HCT116 (cell line): ENCODE measurements at regions not wholly inside any gene's neighbourhood (a gene's known extent, or its start where the extent isn't known, plus 50 kb on each side); places are given as distances from the start of the nearest gene placed in this dataset.

Source experiments
- ATAC-seq: fragments of 200-7000 bp; cut with Tn5 transposase; 2 replicates; pipeline ENCODE4 v1.9.1; 2020; ENCODE audit warnings: mild to moderate bottlenecking, moderate library complexity
- BruUV-seq: library from RNA; stranded (reverse); fragments of 400-500 nt; replicated peaks from 2 replicates; lab custom pipeline; 2021; lab: Mats Ljungman, UMichigan
- CTCF ChIA-PET: fragments of 300-600 bp; sonication (Branson Sonifier 250); formaldehyde crosslinking; loops from one replicate; lab custom pipeline; 2021; ENCODE audit warnings: antibody characterized with exemption; lab: Charles Lee
- POLR2A ChIA-PET: fragments of 300-600, 350-600 bp; sonication (Branson Sonifier 250); formaldehyde crosslinking; loops from one replicate; lab custom pipeline; 2021; ENCODE audit warnings: antibody characterized with exemption; lab: Charles Lee
- RAD21 ChIA-PET, 2 experiments: fragments of 300-600 bp; sonication (Branson Sonifier 250); formaldehyde crosslinking; loops; one replicate each; lab custom pipeline; 2023; ENCODE audit warnings: low total read pairs in 2 of 2; ENCODE audit not compliant: uncharacterized antibody in 2 of 2, unreplicated experiment in 2 of 2, low non-redundant PET in 1 of 2; lab: Charles Lee
- DNase-seq: peaks from one replicate; pipeline ENCODE4 v3.0.0-alpha.2; 2010; ENCODE audit warnings: low read depth, low spot score
- H2AFZ ChIP-seq: fragments of 200-600 bp; shearing (Covaris generic), sonication (generic); 2 replicates; pipeline ENCODE4 v1.6.1; 2017; ENCODE audit warnings: low read depth, mixed run types, mixed read lengths, antibody characterized with exemption, low read length; ENCODE audit not compliant: poor library complexity, severe bottlenecking
- H3K27ac ChIP-seq: 2 replicates; pipeline ENCODE4 v1.5.1; 2012; ENCODE audit warnings: low read depth, low read length
- H3K27me3 ChIP-seq: fragments of 200-600 bp; sonication (generic); 2 replicates; pipeline ENCODE4 v1.6.1; 2016; ENCODE audit warnings: mixed run types, low read length, mixed read lengths; ENCODE audit not compliant: insufficient read depth
- H3K36me3 ChIP-seq, 2 experiments: fragments of 200-500 bp in 1 of 2; fragments of 200-600 bp in 1 of 2; sonication (Bioruptor generic) in 1 of 2; sonication (generic) in 1 of 2; 2 replicates each; pipeline versions ENCODE4 v1.5.1 to v1.6.1; 2014 to 2016; ENCODE audit warnings: low read length in 2 of 2, inconsistent platforms in 1 of 2, mixed read lengths in 1 of 2, mixed run types in 1 of 2; ENCODE audit not compliant: insufficient read depth in 2 of 2, control insufficient read depth in 1 of 2
- H3K4me1 ChIP-seq, 2 experiments: fragments of 200-600 bp in 1 of 2; sonication (generic) in 1 of 2; 2 replicates each; pipeline versions ENCODE4 v1.5.1 to v1.6.1; 2012 to 2017; ENCODE audit warnings: low read length in 2 of 2, inconsistent platforms in 1 of 2, mild to moderate bottlenecking in 1 of 2, mixed read lengths in 1 of 2, mixed run types in 1 of 2, moderate library complexity in 1 of 2; ENCODE audit not compliant: insufficient read depth in 2 of 2, control insufficient read depth in 1 of 2
- H3K4me2 ChIP-seq: fragments of 200-600 bp; sonication (generic); 2 replicates; pipeline ENCODE4 v1.6.1; 2017; ENCODE audit warnings: mixed run types, low read length, mixed read lengths
- H3K4me3 ChIP-seq, 2 experiments: fragments of 200-600 bp in 1 of 2; sonication (generic) in 1 of 2; replicated peaks in 1 of 2; 2 replicates each; pipeline ENCODE4 v1.5.1; 2011 to 2016; ENCODE audit warnings: low read length in 2 of 2, control low read depth in 1 of 2, low read depth in 1 of 2, mild to moderate bottlenecking in 1 of 2, mixed read lengths in 1 of 2, mixed run types in 1 of 2
- H3K79me2 ChIP-seq: fragments of 200-600 bp; sonication (generic); 2 replicates; pipeline ENCODE4 v1.6.1; 2017; ENCODE audit warnings: mild to moderate bottlenecking, mixed run types, low read length, moderate library complexity, mixed read lengths; ENCODE audit not compliant: insufficient read depth
- H3K9ac ChIP-seq: fragments of 200-600 bp; sonication (generic); 2 replicates; pipeline ENCODE4 v1.6.1; 2016; ENCODE audit warnings: low read length, mixed read lengths
- H3K9me2 ChIP-seq: fragments of 200-600 bp; sonication (generic), shearing (Covaris generic); 2 replicates; pipeline ENCODE4 v1.6.1; 2017; ENCODE audit warnings: mixed run types, mild to moderate bottlenecking, moderate library complexity; ENCODE audit not compliant: insufficient read depth
- H3K9me3 ChIP-seq, 2 experiments: fragments of 200-500 bp in 1 of 2; fragments of 200-600 bp in 1 of 2; sonication (Bioruptor generic) in 1 of 2; sonication (generic) in 1 of 2; 2 replicates each; pipeline ENCODE4 v1.6.1; 2014 to 2017; ENCODE audit warnings: low read length in 2 of 2, mixed read lengths in 2 of 2, inconsistent platforms in 1 of 2, low read depth in 1 of 2, mild to moderate bottlenecking in 1 of 2, mixed run types in 1 of 2, moderate library complexity in 1 of 2; ENCODE audit not compliant: control insufficient read depth in 1 of 2, insufficient read depth in 1 of 2
- H4K20me1 ChIP-seq: fragments of 200-600 bp; sonication (generic), shearing (Covaris generic); 2 replicates; pipeline ENCODE4 v1.6.1; 2017; ENCODE audit warnings: mixed run types, mild to moderate bottlenecking, moderate library complexity; ENCODE audit not compliant: insufficient read depth
- CBX3 ChIP-seq: IDR thresholded peaks from 2 replicates; pipeline ENCODE4 v1.6.1; 2012; ENCODE audit warnings: low read depth
- CEBPB ChIP-seq: IDR thresholded peaks from 2 replicates; pipeline ENCODE4 v1.6.1; 2012; ENCODE audit warnings: low read depth
- CTCF ChIP-seq, 3 experiments: fragments of 200-600 bp in 1 of 3; sonication (generic) in 1 of 3; IDR thresholded peaks in 2 of 3; conservative IDR thresholded peaks in 1 of 3; 2 replicates each; pipeline ENCODE4 v1.5.1; 2012 to 2017; ENCODE audit warnings: low read depth in 2 of 3, low read length in 2 of 3, antibody characterized with exemption in 1 of 3, borderline replicate concordance in 1 of 3, control low read depth in 1 of 3, mild to moderate bottlenecking in 1 of 3, mixed read lengths in 1 of 3, mixed run types in 1 of 3, moderate library complexity in 1 of 3; ENCODE audit not compliant: insufficient read depth in 1 of 3
- EZH2phosphoT487 ChIP-seq: fragments of 200-600 bp; IDR thresholded peaks from 2 replicates; pipeline ENCODE4 v1.6.1; 2018; ENCODE audit warnings: antibody characterized with exemption, borderline replicate concordance
- FOSL1 ChIP-seq: IDR thresholded peaks from 2 replicates; pipeline ENCODE4 v1.6.1; 2012; ENCODE audit warnings: low read depth
- POLR2AphosphoS5 ChIP-seq: IDR thresholded peaks from 2 replicates; pipeline ENCODE4 v1.6.1; 2011; ENCODE audit warnings: mild to moderate bottlenecking, low read depth, low read length, moderate library complexity
- RAD21 ChIP-seq: IDR thresholded peaks from 2 replicates; pipeline ENCODE4 v1.6.1; 2012; ENCODE audit warnings: low read depth, mild to moderate bottlenecking
- SIN3A ChIP-seq: IDR thresholded peaks from 2 replicates; pipeline ENCODE4 v1.6.1; 2012; ENCODE audit warnings: low read depth
- SP1 ChIP-seq: IDR thresholded peaks from 2 replicates; pipeline ENCODE4 v1.6.1; 2012; ENCODE audit warnings: low read depth
- YY1 ChIP-seq: IDR thresholded peaks from 2 replicates; pipeline ENCODE4 v1.6.1; 2011; ENCODE audit warnings: low read length, low read depth, moderate library complexity, mild to moderate bottlenecking; ENCODE audit not compliant: insufficient replicate concordance; ENCODE audit errors: extremely low read depth
- ZFX ChIP-seq: fragments of 450-650 bp; IDR thresholded peaks from 2 replicates; pipeline ENCODE4 v1.6.1; 2017
- intact Hi-C: fragments of 100-400 bp; cut with micrococcal nuclease; formaldehyde crosslinking; loops from 2 replicates; pipeline ENCODE4 v1.10.0; 2022
- TF ChIP-seq, protein P1 (sequence below): IDR thresholded peaks from 2 replicates; pipeline ENCODE4 v1.6.1; 2012; ENCODE audit warnings: low read depth
- TF ChIP-seq, protein P2 (sequence below): IDR thresholded peaks from 2 replicates; pipeline ENCODE4 v1.6.1; 2012

DNA sequence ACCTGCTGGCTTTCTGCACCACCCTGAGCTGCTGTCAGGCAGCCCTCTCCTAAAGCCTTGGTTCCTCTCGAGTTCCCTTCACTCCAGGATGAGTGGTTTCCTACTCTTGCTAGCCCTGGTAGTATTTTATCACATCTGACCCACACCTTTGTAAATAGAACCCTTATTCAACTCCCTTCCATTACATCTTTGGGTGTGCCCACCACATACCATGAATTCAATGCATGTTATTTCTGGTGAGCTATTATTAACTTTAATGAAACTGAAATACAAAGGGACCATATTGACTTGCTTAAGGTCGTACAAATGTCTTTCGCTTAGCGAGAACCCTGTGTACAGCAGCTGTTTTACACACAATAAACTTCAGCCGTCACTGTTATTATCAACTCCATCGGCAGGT is 521.3 kb downstream of the GRIN2A start:
- no peaks in the 10 kb centered on the region; the same call in 1 of the 2 replicates for H3K9me2 ChIP-seq
- H4K20me1 ChIP-seq, result no peaks in the 10 kb centered on the region
- RAD21 ChIA-PET, result no interaction called here
- POLR2A ChIA-PET, result no interaction called here
- no peaks in the 10 kb centered on the region for H3K79me2 ChIP-seq
- DNase-seq (no peak), ATAC-seq (no peak)
- intact Hi-C loops, result no loop called here
- no peak overlapping the region for H3K4me3 ChIP-seq
- H3K27ac ChIP-seq, result no peak overlapping the region
- H3K27me3 ChIP-seq, result peaks cover 18% of the 10 kb centered on the region; the same call in 1 of the 2 replicates
- no peaks in the 10 kb centered on the region for H3K36me3 ChIP-seq
- CTCF ChIA-PET, result no interaction called here
- TF ChIP-seq, protein P1, sequence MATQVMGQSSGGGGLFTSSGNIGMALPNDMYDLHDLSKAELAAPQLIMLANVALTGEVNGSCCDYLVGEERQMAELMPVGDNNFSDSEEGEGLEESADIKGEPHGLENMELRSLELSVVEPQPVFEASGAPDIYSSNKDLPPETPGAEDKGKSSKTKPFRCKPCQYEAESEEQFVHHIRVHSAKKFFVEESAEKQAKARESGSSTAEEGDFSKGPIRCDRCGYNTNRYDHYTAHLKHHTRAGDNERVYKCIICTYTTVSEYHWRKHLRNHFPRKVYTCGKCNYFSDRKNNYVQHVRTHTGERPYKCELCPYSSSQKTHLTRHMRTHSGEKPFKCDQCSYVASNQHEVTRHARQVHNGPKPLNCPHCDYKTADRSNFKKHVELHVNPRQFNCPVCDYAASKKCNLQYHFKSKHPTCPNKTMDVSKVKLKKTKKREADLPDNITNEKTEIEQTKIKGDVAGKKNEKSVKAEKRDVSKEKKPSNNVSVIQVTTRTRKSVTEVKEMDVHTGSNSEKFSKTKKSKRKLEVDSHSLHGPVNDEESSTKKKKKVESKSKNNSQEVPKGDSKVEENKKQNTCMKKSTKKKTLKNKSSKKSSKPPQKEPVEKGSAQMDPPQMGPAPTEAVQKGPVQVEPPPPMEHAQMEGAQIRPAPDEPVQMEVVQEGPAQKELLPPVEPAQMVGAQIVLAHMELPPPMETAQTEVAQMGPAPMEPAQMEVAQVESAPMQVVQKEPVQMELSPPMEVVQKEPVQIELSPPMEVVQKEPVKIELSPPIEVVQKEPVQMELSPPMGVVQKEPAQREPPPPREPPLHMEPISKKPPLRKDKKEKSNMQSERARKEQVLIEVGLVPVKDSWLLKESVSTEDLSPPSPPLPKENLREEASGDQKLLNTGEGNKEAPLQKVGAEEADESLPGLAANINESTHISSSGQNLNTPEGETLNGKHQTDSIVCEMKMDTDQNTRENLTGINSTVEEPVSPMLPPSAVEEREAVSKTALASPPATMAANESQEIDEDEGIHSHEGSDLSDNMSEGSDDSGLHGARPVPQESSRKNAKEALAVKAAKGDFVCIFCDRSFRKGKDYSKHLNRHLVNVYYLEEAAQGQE, result no peak
- TF ChIP-seq CBX3 (no peak), RAD21 (no peak), CTCF (IDR thresholded peaks at IDR 0.05 in 2 of 3, conservative IDR thresholded peaks at IDR 0.05 in 1 of 3; ENCODE audit: borderline replicate concordance in 1 of 3, insufficient read depth in 1 of 3, low read depth in 2 of 3, low read length in 2 of 3) (no peak), SIN3A (no peak), YY1 (no peak), ZFX (no peak), CEBPB (no peak), EZH2phosphoT487 (no peak), SP1 (no peak), POLR2AphosphoS5 (no peak), FOSL1 (no peak)
- TF ChIP-seq, protein P2, sequence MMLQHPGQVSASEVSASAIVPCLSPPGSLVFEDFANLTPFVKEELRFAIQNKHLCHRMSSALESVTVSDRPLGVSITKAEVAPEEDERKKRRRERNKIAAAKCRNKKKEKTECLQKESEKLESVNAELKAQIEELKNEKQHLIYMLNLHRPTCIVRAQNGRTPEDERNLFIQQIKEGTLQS, result no peak
- no peak overlapping the region for H3K4me2 ChIP-seq
- no peaks in the 10 kb centered on the region for H3K9me3 ChIP-seq
- BruUV-seq, result no TSS peak
- peaks cover 0 to 5% of the 10 kb centered on the region in 2 experiments; a peak in 1 of 4 replicates for H3K4me1 ChIP-seq
- no peak overlapping the region for H3K9ac ChIP-seq
- no peak overlapping the region for H2AFZ ChIP-seq
